Middle frontal gyrus (tissue), 1 donor: ENCODE measurements at regions not wholly inside any gene's neighbourhood (a gene's known extent, or its start where the extent isn't known, plus 50 kb on each side); places are given as distances from the start of the nearest gene placed in this dataset.

Source experiments
- DNase-seq: peaks from one replicate; pipeline ENCODE4 v3.0.0-alpha.2; 2015; ENCODE audit warnings: low spot score; ENCODE audit errors: extremely low spot score

DNA sequence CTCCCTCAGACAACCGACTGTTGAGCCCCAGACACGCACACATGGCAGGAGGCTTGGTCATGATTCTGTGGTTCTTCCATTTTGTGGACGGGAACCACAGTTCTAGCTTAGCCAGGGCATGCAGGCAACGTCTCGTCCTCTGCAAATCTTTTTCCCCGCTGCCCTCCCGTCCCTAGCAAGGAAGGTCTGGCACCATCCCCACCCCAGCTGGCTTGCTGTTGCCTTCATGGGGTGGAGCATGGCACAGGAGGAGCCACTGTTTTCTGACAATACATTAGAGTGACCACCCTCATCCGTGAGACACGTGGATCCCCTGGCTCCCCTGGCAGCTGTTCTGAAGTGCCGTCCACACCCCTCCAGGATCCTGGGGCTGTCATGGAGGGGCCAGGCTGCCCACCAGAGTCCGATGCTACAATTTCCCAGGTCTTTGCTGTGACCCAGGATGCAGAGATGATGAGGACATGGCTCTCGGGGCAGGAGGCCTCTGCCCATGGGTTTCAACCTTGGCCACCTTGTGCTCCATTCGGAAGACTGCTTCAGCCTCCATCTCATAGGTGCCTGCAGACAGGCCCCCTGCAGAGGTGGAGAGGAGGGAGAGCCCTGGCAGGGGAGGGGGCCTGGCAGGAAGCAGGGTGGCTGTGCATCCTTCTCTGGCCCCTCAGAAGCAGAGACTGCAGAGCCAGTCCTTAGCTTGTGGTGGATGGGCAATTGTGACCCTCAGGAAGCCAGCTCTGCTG lies 233.6 kb downstream of the GLRX3 start:
- no peak for DNase-seq

DNA sequence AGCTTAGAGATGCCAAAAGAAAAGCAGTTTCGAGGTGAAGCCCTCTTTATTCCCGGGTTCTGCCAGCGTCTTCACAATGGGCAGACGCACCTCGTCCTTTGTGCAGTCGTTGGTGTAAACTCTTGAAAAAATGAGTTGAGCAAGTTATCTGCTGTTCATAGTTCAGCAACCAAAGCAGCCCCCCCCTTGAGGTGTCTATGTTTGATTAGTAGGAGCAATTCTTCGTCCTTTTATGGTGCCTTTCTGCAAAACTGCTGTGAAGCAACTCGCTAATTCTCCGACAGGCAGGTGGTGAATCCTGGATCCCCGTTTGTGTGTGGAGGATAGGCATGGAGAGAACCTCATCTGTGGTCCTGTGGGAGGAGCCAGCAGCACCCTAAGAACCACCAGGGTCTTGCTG lies 234.5 kb downstream of the GLRX3 start:
- DNase-seq, result no peak

DNA sequence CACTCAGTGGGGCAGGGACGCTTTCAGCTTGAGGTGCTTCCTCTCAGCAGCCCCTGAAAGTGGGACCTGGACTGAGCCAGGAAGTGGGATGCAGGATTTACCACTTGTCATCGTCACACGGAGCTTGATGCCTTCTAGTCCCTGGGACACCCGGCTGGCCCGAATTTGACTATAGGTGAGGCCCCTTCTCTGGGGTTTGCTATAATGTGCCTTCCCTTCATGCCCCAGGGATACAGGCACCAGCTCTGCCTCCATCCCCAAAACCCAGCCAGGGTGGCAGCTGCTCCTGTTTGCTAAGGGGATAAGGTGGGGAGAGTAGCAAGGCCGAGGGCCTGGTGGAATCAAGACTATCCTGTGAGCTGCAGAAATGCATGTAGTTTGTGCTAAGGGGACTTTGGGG lies 235.0 kb downstream of the GLRX3 start:
- DNase-seq, result no peak

DNA sequence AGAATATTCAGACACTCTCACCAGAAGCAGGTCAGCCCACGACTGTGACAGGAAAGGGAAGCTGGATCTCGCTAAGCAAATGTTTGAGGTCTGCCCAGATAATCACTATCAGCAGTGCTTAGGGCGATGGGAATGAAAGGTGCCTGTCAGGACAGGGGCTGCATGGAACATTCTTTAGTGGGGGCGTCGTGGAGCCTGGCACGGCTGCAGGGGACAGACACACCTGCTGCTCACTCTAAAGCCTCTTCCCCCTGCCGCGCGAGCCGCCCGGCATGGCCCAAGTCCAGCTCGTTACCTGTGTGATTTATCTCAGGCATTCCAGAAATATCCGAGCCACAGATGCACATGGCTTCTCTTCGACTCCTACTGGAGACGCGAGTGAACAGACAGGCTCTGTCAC lies 235.5 kb downstream of the GLRX3 start:
- DNase-seq, result no peak

DNA sequence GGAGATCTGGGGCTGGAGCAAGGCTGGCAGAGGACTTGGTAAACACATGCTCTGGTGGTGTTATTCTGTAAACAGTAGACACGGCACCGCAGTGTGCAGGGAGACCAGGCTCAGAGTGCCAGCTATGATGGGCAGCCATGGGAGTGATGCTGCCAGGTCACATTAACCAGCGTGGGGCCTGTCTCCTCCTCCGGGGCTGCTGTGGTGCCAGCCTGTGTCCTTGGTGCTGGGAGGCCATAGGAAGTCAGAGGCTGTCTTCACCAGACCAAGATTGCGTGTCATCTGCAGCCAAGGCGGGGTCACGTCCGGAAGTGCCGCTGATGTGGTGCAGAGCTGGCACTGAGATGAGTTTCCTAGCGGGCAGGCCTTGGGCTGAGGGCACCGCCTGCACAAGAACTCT lies 236.0 kb downstream of the GLRX3 start:
- DNase-seq, result no peak

DNA sequence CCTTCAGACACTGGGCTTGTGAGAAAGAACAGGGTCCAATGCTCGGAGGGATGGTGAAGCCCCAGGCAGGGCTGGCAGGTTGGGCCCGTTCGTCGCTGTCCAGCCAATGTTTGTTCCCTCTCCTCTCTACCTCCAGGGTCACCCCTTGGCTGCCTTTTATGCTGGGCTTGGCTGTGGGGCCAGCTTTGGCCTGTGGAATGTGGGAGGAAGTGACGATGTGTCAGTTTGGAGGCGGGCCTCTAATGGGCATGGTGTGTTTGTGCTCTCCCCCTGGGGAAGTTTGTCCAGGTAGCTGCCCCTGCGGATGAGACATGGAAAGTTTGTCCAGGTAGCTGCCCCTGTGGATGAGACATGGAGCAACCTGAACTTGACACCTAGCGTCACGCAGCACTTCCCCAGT lies 236.7 kb downstream of the GLRX3 start:
- no peak for DNase-seq

DNA sequence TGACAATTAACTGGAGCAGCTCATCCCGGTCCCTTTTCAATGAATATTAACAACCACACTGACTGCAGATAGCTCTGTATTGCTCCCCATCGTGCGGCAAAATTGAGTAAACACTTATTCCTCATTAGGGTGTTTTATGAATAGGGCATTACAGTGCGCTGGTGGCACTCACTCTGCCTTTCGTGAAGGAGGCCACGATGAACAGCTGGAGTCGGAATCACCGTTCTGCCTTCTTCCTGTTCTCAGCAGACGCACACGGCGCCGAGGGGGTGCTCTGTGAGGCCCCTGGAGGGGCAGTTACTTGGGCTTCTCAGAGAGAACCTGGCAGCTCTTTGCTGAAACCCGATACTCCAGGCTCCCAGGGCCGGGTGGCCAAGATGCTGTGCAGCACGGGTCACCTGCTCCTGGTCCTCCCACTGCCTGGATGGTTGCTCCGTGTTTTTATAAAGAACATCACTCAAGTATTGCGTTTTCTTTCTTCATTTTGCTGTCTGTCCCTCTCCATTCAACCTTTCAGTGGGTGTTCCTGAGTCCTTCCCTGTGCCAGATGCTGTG lies 241.9 kb downstream of the GLRX3 start:
- no peak for DNase-seq

DNA sequence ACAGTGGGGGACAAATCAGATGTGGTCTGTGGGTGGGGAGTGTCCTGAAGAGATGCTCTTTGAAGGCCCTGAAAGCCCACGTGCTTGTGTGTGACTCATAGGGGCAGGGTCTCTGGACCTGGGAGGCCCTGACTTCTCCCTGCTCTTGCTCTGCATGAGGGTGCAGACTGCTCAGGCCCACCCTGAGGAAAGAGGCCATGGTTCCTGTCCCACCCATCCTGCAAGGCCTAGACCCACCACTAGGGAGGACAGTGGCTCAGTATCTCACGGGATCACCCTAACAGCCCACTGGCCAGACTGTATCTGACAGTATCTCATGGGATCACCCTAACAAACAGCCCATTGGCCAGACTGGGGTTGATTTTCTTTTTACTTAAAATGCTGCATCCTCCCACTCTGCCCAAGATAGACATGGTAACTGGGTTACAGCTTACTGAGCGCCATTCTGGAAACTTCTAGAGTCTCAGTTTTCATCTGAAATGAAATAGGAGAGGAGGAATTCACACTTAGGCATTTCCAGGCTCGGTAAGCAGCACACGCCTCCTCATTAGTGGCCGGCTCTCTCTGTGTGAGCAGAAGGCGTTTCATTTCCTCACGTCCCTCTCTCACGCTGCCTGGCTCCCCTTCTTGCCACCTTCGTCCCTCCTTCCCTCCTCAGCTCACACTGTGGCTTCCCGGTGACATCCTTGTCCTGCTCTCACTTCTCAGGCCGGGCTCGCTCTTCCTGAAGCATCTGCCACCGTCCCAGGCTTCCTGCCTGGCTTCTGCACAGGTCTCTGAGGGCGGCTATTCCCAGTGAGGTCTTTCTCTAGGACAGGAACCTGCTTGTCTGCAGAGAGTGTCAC lies 242.6 kb downstream of the GLRX3 start:
- DNase-seq, result no peak

DNA sequence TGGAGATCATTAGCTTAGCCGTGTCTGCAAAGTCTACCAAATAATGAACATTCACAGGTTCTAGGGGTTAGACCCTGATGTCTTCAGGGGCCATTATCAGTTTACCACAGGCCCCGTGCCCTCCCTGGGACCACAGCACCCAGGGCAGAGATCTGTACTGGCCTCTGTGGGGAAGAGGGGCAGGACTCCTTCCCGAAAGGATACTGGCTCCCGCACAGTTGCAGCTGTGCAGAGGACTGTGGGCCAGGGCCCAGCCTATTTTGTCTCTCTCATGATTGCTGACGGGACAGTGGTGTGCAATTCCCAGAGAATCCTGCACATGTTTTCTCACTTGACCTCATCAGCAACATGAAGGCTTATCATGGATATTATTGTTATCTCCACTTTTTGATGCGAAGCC lies 243.9 kb downstream of the GLRX3 start:
- DNase-seq, result no peak

DNA sequence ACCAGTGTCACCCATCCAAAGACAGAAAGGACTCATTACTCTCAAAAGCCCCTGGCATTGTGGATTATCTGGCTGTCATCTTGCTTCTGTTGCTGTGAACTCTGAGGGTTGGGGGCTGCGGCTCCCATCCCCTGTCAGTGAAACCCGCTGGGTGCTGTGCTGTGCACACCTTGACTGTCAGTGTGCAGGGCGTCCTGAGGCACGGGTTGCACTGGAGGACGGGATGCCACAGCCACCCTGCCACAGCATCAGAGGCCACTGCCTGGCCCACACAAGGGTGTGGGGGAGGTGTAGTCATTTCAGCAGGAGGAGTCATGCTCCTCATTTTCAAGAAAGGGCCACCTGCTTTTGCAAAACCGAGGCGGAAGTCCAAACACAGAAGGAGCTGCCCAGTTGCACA lies 245.8 kb downstream of the GLRX3 start:
- DNase-seq, result no peak

DNA sequence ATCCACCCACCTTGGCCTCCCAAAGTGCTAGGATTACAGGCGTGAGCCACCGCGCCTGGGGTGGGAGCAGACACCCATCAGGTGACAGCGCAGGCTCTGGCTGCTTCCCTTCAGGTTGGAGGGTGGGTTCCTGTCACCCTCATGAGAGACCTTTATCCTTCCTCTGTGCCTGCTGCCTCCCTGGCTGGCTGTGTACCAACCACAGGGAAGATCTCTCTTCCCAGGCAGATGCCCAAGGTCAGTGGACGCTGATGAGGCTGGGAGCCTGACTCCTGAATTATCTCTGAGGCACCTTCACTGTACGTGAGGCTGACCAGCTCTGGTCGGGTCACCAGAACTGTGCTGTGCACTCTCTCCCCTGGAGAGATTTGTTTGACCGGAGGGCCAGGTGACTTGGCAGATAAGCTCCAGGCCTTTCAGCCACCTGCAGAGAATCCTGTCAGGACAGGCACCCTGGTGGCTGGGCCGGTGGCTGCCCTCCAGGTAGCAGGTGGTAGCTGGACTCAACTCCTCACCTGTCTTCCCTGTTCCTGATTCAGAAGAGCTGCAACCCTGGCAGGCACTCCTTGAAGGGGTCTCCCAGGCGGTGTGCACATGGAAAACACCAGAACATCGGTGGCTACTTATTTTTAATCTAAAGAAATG lies 251.9 kb downstream of the GLRX3 start:
- no peak for DNase-seq

DNA sequence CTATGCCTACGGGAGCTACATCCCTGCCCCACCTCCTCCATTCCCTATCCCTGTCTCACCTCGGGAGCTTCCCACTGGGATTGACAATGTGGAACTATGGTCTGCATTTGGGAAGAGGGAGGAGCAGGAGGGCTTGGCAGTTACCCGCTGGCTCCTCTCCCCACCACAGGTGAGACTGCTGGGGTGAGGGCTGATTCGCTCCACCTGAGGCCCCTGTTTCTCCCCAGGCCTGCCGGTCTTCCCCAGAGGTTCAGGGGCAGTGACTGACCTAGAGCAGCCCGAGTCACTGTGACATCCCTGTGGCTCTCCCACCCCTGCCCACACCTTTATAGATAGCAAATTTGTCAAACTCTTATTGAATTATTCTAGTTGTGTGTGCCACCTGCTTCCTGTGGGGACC lies 252.6 kb downstream of the GLRX3 start:
- DNase-seq, result no peak

DNA sequence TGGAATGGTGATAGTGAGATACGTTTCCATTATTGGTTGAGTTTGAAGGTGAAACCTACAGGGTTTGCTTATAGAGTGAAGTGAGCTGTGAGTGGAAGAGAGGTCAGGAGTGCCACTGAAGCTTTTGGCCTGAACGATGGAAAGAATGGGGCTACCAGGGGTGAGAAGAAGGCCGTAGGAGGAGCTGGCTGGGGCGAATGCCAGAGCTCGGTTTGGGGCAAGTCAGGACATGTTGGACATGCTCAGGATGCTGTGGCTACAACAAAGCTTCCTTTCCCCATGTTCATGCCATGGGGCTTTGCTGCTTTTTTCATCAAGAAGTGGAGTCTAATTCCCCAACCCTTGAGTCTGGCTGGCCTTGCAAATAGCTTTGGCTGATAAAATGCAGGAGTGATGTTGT lies 253.7 kb downstream of the GLRX3 start:
- no peak for DNase-seq

DNA sequence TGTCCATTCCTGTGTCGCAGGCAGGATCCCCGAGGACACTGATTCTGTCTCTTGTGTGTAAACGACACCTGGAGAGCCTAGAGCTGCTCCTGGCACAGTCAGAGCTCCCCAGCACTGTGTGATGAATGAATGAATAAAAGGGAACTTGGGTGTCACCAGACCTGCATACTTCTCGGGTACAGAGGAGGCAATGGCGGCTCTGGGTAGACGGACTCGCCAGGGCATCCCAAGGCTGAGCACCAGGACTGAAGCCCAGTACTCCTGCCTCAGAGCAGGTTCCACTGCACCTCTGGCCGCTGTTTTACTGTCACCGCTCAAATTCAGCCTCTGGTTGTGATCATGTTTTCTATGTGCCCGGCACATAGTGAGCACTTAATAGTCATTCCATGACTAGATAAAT lies 255.8 kb downstream of the GLRX3 start:
- no peak for DNase-seq

DNA sequence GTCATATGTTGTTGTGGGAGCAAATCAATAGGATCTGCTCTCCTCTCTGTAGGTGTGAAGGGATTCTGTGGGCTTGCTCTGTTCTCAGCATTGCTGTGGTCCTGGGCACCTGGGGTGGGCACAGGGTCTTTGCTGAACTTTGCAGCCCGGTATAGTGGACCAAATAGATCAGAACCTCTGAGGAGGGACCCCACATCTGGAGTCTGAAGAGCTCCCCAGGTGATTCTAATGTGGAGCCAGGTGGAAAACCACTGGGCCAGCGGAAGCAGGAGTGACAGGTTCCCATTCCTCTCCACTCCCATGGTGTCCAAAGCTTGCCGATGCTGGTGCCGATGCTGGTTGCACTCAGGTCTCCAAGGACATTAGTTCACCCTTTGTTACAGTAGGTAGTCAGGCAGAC lies 257.2 kb downstream of the GLRX3 start:
- no peak for DNase-seq

DNA sequence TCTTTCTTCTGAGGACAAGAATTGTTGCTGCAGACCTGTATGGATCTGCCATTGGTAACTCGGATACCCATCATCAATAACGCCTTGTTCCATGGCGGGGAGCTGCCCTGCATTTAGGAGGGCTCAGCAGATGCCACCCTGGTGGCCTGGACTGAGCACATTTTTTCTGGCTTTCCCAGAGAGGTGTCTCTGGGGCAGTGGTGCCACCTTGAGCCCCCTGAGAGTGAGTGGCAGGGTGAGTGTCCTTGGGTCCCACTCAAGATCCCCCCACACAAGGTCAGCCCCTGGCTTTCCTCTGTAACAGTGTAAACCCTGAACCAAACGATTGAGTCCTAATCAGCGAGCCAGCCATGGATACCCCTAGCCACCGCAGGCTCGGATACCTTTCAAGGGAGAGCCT lies 258.6 kb downstream of the GLRX3 start:
- no peak for DNase-seq

DNA sequence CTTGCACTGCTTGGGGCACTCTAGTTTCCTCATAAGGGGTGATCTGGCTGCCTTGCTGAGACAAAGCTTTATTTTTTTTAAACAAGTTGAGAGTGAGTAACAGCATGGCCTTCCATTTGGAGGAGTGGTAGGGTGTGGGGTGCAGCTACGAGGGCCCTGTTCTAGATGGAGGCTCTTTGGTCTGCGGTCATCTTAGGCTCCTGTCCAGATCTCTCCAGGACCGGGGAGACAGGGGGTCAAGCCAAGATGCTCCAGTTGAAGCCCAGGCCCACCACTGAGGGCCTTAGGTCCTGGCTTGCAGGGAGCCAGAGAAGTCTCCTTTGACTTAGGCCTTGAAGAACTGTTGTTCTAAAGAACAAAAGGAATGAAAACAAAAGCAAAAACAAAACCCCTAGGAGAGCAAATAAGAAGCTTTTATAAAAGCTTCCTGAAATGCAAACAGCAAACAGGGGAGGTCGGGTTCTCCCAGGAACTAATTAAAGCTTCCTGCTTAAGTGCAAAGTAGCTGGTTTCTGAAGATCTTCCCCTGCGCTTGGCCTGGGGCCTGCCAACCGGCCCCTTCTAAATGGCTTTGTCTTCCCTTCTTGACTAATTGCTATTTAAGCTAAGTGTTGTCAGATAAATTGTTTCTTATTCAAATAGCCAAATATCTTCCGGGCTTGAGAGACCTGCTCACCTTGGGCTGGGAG lies 259.2 kb downstream of the GLRX3 start:
- DNase-seq, result no peak

DNA sequence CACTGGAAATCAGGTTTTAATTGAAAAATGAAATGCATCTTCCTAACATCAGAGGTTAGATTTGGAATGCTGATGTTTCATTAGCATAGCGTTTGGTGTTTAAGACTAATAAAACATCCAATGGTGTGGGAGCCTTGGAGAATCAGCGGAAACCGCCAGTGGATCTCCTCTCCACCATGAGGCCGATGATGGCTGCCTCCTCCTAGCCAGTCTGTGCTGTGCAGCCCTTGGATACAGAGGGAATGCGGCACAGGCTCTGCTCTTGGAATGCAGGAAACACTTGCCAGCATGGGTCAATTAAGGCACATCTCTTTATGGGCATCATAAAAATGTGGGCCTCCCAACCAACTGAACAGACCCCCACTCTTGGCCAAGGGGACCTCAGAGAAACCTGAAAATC lies 259.9 kb downstream of the GLRX3 start:
- no peak for DNase-seq

DNA sequence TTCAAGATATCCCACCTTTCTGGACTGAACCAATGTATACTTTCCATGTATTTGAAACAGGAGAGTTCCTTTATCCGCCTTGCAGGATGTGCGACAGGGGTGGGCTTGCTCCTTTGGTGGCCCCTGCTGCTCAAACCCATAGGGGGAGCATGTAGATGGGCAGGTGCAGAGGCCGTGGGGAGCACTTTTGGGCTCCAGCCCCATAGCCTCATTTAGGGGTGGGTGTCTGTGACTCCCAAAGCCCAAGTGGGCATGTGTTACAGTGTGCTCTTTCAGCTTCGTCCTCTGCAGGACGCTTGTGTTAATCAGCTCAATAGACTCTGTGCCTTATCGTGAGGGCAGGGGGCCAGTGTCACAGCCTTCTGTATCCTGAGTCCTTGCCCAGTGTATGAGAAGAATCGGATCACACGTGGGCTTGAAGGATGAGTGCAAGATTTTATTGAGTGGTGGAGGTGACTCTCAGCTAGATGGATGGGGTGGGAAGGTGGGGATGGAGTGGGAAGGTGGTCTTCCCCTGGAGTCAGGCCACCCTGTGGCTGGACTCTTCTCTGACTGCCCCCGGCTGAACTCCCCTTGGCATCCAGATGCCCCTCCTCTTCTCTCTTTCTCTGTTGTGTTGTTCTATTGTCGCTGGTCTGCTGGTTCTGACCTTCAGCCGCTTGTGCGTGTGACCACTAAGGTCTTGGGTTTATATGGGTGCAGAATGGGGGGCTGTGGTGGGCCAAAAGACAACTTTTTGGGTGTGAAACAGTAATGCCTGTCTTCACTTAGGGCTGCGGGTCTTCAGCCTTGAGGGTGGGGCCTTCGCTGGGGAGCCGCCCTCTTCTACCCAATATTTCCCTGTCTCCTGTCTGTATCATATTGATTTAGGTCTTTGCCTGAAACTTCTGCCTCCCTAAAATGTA lies 262.2 kb downstream of the GLRX3 start:
- no peak for DNase-seq

DNA sequence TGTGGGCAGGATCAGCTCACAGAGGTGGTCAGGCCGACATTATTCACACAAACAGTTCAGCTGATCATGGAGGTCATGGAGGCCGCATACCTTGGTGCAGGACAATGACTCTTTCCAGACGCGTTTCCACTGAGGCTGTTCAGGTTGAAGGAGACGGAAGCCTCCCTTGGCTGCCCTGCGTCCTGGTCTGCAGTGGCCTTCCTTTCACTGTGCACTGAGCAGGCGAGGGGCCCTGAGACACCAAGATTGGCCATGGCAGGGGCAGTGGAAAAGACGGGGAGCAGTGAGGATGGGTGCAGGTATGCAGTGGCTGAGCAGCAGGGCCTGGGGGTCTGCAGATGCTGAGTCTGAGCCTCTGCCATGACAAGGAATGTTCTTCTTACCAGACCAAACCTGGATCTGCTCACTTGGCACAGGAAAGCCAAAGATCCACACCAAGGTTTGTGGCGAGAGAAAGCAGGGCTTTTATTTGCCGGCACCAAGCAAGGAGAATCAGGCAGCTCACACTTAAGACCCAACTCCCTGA lies 263.3 kb downstream of the GLRX3 start:
- DNase-seq, result no peak
